BE2C (cell line): ENCODE measurements at regions not wholly inside any gene's neighbourhood (a gene's known extent, or its start where the extent isn't known, plus 50 kb on each side); places are given as distances from the start of the nearest gene placed in this dataset.

Experiments
- DNase-seq: peaks from one replicate; pipeline ENCODE4 v3.0.0-alpha.2; 2020
- H3K27me3 ChIP-seq: fragments of 250-450 bp; sonication (Bioruptor Pico); 2 replicates; pipeline ENCODE4 v1.5.1; 2020; ENCODE audit warnings: mild to moderate bottlenecking
- H3K36me3 ChIP-seq: fragments of 250-450 bp; sonication (Bioruptor Pico); 2 replicates; pipeline ENCODE4 v1.5.1; 2020; ENCODE audit warnings: mild to moderate bottlenecking
- H3K4me1 ChIP-seq: fragments of 250-450 bp; sonication (Bioruptor Pico); 2 replicates; pipeline ENCODE4 v1.5.1; 2020
- H3K4me3 ChIP-seq: 2 replicates; pipeline ENCODE4 v1.5.1; 2011; ENCODE audit warnings: low read depth, low read length
- H3K9me3 ChIP-seq: fragments of 250-450 bp; sonication (Bioruptor Pico); 2 replicates; pipeline ENCODE4 v1.5.1; 2020
- CTCF ChIP-seq: IDR thresholded peaks from 2 replicates; pipeline ENCODE4 v1.5.1; 2012; ENCODE audit warnings: mild to moderate bottlenecking, low read depth, low read length

- DNase-seq, result no peak
- Histone ChIP-seq H3K9me3 (no peaks in the 10 kb centered on the region), H3K27me3 (no peaks in the 10 kb centered on the region), H3K4me3 (no peak overlapping the region), H3K36me3 (no peaks in the 10 kb centered on the region), H3K4me1 (no peaks in the 10 kb centered on the region)
- TF ChIP-seq CTCF, result no peak
These were observed 561.0 kb upstream of the KLF12 start for GRCh38 chr13:74695021-74695800.

- Histone ChIP-seq H3K27me3 (no peaks in the 10 kb centered on the region), H3K4me3 (no peak overlapping the region), H3K9me3 (no peaks in the 10 kb centered on the region), H3K36me3 (no peaks in the 10 kb centered on the region), H3K4me1 (no peaks in the 10 kb centered on the region)
- TF ChIP-seq CTCF, result no peak
- DNase-seq, result no peak
These were observed 553.4 kb upstream of the KLF12 start for GRCh38 chr13:74687442-74688182.

DNA sequence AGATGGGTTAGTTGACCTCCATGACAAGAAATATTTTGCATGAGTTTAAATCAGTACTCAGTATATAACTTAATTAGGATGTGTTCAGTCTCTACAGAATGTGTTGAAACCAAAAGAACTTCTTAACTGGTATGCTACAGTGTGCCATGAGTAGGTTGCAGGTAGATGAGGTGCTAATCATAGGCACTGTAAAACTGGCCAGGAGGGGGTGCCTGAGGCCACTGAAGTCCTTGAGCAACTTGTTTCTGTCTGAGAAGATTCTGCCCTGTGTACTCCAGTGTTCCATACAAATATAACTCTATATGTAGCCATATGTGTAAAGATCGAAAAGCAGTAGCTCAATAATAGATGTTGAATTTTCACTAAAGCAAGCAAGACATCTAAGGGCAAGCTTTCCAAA, 549.2 kb upstream of the KLF12 start:
- Histone ChIP-seq H3K36me3 (no peaks in the 10 kb centered on the region), H3K4me1 (no peaks in the 10 kb centered on the region), H3K9me3 (no peaks in the 10 kb centered on the region), H3K27me3 (no peaks in the 10 kb centered on the region), H3K4me3 (no peak overlapping the region)
- TF ChIP-seq CTCF, result no peak
- DNase-seq, result no peak

DNA sequence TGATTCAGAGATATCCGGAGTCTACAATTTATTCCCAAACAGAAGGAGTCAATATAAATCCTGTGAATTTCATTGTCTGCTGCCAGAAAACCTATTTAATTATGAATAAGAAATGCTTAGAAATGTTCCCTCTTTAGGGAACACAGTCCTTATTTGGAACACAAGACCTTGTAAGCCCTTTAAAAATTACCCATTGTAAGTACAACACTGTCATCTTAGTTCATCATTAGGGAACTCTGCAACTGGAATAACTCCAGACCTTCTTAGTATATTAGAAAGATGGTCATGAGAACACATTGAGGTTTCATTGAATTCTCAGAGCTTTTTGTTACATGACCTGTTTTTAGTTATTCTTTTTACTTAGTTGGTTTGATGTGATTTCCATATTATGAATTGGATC, 548.5 kb upstream of the KLF12 start:
- Histone ChIP-seq H3K4me1 (no peaks in the 10 kb centered on the region), H3K4me3 (no peak overlapping the region), H3K27me3 (no peaks in the 10 kb centered on the region), H3K9me3 (no peaks in the 10 kb centered on the region), H3K36me3 (no peaks in the 10 kb centered on the region)
- no peak for DNase-seq
- no peak for TF ChIP-seq CTCF

DNA sequence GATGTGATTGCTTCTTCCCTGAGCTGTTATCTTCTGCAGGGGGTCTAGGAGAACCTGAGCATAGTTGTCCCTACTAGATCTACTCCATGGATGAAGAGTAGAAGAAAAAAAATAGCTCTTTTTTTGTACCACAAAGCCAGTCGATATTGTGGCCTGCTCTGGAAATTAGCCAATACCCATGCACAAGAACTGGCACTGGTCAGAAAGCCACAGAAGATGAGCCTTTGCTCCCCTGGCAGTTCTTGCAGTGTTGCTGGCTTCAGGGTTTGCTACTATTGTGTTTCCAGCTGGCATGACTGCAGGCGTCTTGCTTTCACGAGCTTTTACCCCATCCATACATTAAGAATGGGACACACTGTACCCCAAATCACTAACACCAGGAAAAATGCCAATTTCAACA, 547.7 kb upstream of the KLF12 start:
- H3K36me3 ChIP-seq, result no peaks in the 10 kb centered on the region
- H3K4me3 ChIP-seq, result no peak overlapping the region
- no peak for DNase-seq
- no peaks in the 10 kb centered on the region for H3K4me1 ChIP-seq
- H3K27me3 ChIP-seq, result no peaks in the 10 kb centered on the region
- TF ChIP-seq CTCF, result no peak
- no peaks in the 10 kb centered on the region for H3K9me3 ChIP-seq
